Glutamatergic neuron (in vitro differentiated cells): ENCODE measurements at regions not wholly inside any gene's neighbourhood (a gene's known extent, or its start where the extent isn't known, plus 50 kb on each side); places are given as distances from the start of the nearest gene placed in this dataset.

Experiments
- DNase-seq: peaks from one replicate; pipeline ENCODE4 v3.0.0; 2022
- H3K27ac Mint-ChIP-seq: one replicate; pipeline ENCODE4 v1.8.0; 2020; ENCODE audit warnings: mild to moderate bottlenecking, mixed read lengths, inconsistent platforms; ENCODE audit not compliant: unreplicated experiment
- H3K27me3 Mint-ChIP-seq: one replicate; pipeline ENCODE4 v1.8.0; 2020; ENCODE audit warnings: mild to moderate bottlenecking, moderate library complexity, mixed read lengths, inconsistent platforms; ENCODE audit not compliant: unreplicated experiment
- H3K36me3 Mint-ChIP-seq: one replicate; pipeline ENCODE4 v1.8.0; 2020; ENCODE audit warnings: mild to moderate bottlenecking, mixed read lengths, inconsistent platforms; ENCODE audit not compliant: unreplicated experiment
- H3K4me1 Mint-ChIP-seq: one replicate; pipeline ENCODE4 v1.8.0; 2020; ENCODE audit warnings: mild to moderate bottlenecking, low read depth, mixed read lengths, inconsistent platforms; ENCODE audit not compliant: unreplicated experiment
- H3K4me3 Mint-ChIP-seq: one replicate; pipeline ENCODE4 v1.8.0; 2020; ENCODE audit warnings: mild to moderate bottlenecking, mixed read lengths, inconsistent platforms; ENCODE audit not compliant: unreplicated experiment
- H3K9me3 Mint-ChIP-seq: one replicate; pipeline ENCODE4 v1.8.0; 2020; ENCODE audit warnings: mild to moderate bottlenecking, moderate library complexity, mixed read lengths, inconsistent platforms; ENCODE audit not compliant: unreplicated experiment
- TF ChIP-seq, protein P1 (sequence below): fragments of 200-600 bp; sonication (generic); IDR thresholded peaks from one replicate; pipeline ENCODE4 v1.5.0; 2021; ENCODE audit not compliant: partially characterized antibody, unreplicated experiment

DNA sequence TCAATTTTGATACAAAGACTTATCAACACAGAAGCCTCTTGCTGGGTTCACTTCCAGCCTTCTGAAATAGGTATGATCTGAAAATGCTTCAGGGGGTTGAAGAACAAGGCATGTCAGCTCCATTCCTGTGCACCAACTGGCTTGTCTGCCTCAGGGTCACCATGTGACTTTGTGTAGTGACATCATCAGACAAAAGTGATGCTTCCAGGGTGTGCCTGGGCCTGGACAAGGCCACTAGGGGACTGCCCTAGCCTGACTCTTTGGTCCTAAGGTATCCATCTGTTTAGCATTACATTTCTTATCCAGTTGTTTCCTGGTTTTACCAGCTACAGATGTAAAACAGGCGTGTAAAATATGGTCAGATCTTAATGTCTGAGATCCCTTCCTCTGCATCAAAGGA, 155.6 kb downstream of the CAND1 start:
- Mint-ChIP-seq H3K27ac (no peak overlapping the region), H3K4me1 (peaks cover 2% of the 10 kb centered on the region)

DNA sequence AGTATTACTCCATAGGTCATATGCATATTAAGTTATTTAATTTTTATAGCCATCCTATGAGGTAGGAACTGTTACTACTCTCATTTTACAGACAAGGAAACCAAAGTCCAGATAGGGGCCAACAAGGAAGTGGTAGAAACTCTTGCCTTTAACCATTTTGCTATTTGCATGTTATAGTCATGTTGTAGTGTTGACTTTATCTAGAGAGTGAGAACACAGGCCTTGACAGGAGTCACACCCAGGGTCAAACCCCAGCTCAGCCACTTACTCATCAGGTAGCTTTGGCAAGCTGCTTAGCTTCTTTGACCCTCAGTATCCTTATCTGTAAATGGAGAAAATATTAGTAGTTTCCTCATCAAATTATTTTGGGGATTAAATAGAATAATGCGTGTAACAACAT, 156.2 kb downstream of the CAND1 start:
- H3K27ac Mint-ChIP-seq = no peak overlapping the region
- H3K27me3 Mint-ChIP-seq = no peaks in the 10 kb centered on the region

More for the DNA sequence above, 155.6 kb downstream of the CAND1 start:
- H3K4me3 Mint-ChIP-seq = no peak overlapping the region
- DNase-seq = no peak
- no peaks in the 10 kb centered on the region for H3K36me3 Mint-ChIP-seq
- H3K9me3 Mint-ChIP-seq = no peaks in the 10 kb centered on the region
- H3K27me3 Mint-ChIP-seq = no peaks in the 10 kb centered on the region
- TF ChIP-seq, protein P1, sequence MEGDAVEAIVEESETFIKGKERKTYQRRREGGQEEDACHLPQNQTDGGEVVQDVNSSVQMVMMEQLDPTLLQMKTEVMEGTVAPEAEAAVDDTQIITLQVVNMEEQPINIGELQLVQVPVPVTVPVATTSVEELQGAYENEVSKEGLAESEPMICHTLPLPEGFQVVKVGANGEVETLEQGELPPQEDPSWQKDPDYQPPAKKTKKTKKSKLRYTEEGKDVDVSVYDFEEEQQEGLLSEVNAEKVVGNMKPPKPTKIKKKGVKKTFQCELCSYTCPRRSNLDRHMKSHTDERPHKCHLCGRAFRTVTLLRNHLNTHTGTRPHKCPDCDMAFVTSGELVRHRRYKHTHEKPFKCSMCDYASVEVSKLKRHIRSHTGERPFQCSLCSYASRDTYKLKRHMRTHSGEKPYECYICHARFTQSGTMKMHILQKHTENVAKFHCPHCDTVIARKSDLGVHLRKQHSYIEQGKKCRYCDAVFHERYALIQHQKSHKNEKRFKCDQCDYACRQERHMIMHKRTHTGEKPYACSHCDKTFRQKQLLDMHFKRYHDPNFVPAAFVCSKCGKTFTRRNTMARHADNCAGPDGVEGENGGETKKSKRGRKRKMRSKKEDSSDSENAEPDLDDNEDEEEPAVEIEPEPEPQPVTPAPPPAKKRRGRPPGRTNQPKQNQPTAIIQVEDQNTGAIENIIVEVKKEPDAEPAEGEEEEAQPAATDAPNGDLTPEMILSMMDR = no peak

DNA sequence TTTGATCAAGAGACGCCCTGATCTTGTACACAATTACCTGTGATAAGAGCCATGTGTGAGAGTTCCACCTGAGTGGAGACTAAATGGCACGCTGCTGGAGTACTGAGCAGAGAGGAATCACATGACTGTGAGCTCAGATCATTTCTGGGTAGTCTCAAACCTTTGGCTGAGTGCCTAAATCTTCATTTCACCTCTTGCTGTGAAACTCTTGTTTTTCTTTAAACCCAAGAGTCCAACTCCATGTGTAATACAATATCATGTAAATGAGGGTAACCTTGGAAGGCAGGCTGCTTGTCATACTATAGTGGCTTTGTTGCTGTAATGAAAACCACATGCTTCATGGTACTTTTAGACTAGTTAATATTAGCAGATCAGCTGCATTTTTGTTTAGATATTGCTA, 156.9 kb downstream of the CAND1 start:
- H3K27ac Mint-ChIP-seq = no peak overlapping the region
- TF ChIP-seq, protein P1 = no peak
- no peak overlapping the region for H3K4me3 Mint-ChIP-seq
- no peaks in the 10 kb centered on the region for H3K27me3 Mint-ChIP-seq
- H3K9me3 Mint-ChIP-seq = no peaks in the 10 kb centered on the region
- H3K36me3 Mint-ChIP-seq = no peaks in the 10 kb centered on the region
- no peak for DNase-seq
- no peaks in the 10 kb centered on the region for H3K4me1 Mint-ChIP-seq

More for the DNA sequence above, 156.2 kb downstream of the CAND1 start:
- DNase-seq = no peak
- H3K9me3 Mint-ChIP-seq = no peaks in the 10 kb centered on the region
- no peak overlapping the region for H3K4me3 Mint-ChIP-seq
- H3K36me3 Mint-ChIP-seq = no peaks in the 10 kb centered on the region
- peaks cover 2% of the 10 kb centered on the region for H3K4me1 Mint-ChIP-seq
- TF ChIP-seq, protein P1 = no peak

DNA sequence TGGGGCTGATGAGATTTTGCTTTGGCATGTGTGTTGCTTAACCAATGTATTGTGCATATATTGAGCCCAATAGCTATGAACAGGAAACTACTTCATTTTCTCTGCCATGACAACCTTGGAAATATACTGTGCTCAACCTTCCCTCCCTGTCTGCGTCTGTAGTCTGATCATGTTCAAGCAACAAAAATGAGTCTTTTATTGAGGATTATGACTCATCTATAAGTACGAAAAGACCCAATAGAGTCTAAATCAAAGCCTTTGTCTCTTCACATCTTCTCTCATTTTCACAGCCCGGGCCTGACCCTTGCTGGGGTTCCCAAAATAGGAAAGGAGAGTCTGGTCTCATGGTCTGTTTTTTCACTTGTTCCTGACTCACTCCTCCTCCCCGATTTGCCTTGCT, 158.2 kb downstream of the CAND1 start:
- Mint-ChIP-seq H3K27me3 (no peaks in the 10 kb centered on the region), H3K27ac (no peak overlapping the region), H3K9me3 (no peaks in the 10 kb centered on the region), H3K4me1 (no peaks in the 10 kb centered on the region), H3K36me3 (no peaks in the 10 kb centered on the region), H3K4me3 (no peak overlapping the region)
- no peak for DNase-seq
- TF ChIP-seq, protein P1 = no peak

DNA sequence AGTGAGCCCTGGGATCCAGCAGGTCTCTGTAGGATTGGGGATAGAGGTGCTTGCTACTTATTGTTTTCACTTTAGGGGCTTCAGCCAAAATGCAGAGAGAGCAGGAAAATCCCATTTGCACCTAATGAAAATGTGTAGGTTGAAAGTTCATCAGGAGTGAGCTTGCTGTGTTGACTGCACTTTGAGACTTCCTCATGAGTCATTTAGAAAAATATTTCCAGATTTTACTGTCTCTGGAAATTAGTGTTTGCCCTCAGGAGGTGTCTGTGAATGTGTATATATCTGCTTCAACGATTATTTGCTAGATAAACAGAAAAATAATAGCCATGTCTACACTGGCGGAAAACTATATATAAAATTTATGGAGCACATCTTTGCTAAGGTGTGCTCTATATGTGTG, 159.3 kb downstream of the CAND1 start:
- TF ChIP-seq, protein P1 = no peak
- DNase-seq = no peak
- H3K27me3 Mint-ChIP-seq = no peaks in the 10 kb centered on the region
- no peaks in the 10 kb centered on the region for H3K4me1 Mint-ChIP-seq
- H3K4me3 Mint-ChIP-seq = no peak overlapping the region
- no peak overlapping the region for H3K27ac Mint-ChIP-seq
- no peaks in the 10 kb centered on the region for H3K9me3 Mint-ChIP-seq
- no peaks in the 10 kb centered on the region for H3K36me3 Mint-ChIP-seq
